Fibroblast of lung (primary cell): ENCODE measurements at regions not wholly inside any gene's neighbourhood (a gene's known extent, or its start where the extent isn't known, plus 50 kb on each side); places are given as distances from the start of the nearest gene placed in this dataset.

Source experiments
- DNase-seq, 2 donors: peaks; one replicate each; pipeline versions ENCODE4 v3.0.0 to v3.0.0-alpha.2; 2010; ENCODE audit warnings: low read depth in 2 of 2
- H2AFZ ChIP-seq: 2 replicates; pipeline ENCODE4 v1.5.1; 2012; ENCODE audit warnings: low read length, control low read depth, inconsistent platforms
- H3K27ac ChIP-seq: 2 replicates; pipeline ENCODE4 v1.5.1; 2011; ENCODE audit warnings: low read length, control low read depth; ENCODE audit not compliant: insufficient read depth
- H3K27me3 ChIP-seq: 2 replicates; pipeline ENCODE4 v1.5.1; 2011; ENCODE audit warnings: mild to moderate bottlenecking, low read length; ENCODE audit not compliant: control insufficient read depth, insufficient read depth
- H3K36me3 ChIP-seq: 2 replicates; pipeline ENCODE4 v1.5.1; 2011; ENCODE audit warnings: low read length; ENCODE audit not compliant: control insufficient read depth, insufficient read depth
- H3K4me1 ChIP-seq: 2 replicates; pipeline ENCODE4 v1.5.1; 2011; ENCODE audit warnings: low read length; ENCODE audit not compliant: control insufficient read depth, insufficient read depth; ENCODE audit errors: extremely low read depth
- H3K4me2 ChIP-seq: 2 replicates; pipeline ENCODE4 v1.5.1; 2011; ENCODE audit warnings: low read length, control low read depth; ENCODE audit not compliant: insufficient read depth; ENCODE audit errors: extremely low read depth
- H3K4me3 ChIP-seq, 4 experiments: fragments of 200-600 bp in 1 of 4; sonication (generic) in 1 of 4; replicated peaks in 1 of 4; 2 replicates each; pipeline ENCODE4 v1.5.1; 2011 to 2016; ENCODE audit warnings: low read length in 4 of 4, low read depth in 3 of 4, mild to moderate bottlenecking in 3 of 4, control low read depth in 2 of 4, inconsistent platforms in 1 of 4, mixed read lengths in 1 of 4; ENCODE audit not compliant: insufficient read depth in 1 of 4; ENCODE audit errors: control extremely low read depth in 1 of 4
- H3K79me2 ChIP-seq: 2 replicates; pipeline ENCODE4 v1.5.1; 2012; ENCODE audit warnings: mild to moderate bottlenecking, low read length, inconsistent platforms; ENCODE audit not compliant: control insufficient read depth, insufficient read depth
- H3K9ac ChIP-seq: 2 replicates; pipeline ENCODE4 v1.5.1; 2011; ENCODE audit warnings: mild to moderate bottlenecking, low read length, control low read depth; ENCODE audit not compliant: insufficient read depth
- H3K9me3 ChIP-seq: 2 replicates; pipeline ENCODE4 v1.5.1; 2012; ENCODE audit warnings: low read depth, low read length; ENCODE audit not compliant: control insufficient read depth, insufficient read depth
- H4K20me1 ChIP-seq: 2 replicates; pipeline ENCODE4 v1.5.1; 2011; ENCODE audit warnings: low read length; ENCODE audit not compliant: control insufficient read depth, insufficient read depth; ENCODE audit errors: extremely low read depth
- EZH2 ChIP-seq: IDR thresholded peaks from 2 replicates; pipeline ENCODE4 v1.5.1; 2012; ENCODE audit warnings: low read length, control low read depth, mild to moderate bottlenecking; ENCODE audit errors: missing control alignments
- TF ChIP-seq, protein P1 (sequence below), 2 donors: IDR thresholded peaks in 1 of 2; conservative IDR thresholded peaks in 1 of 2; 1 replicate in 1 of 2; 2 replicates in 1 of 2; pipeline ENCODE4 v1.5.1; 2011 to 2012; ENCODE audit warnings: low read length in 2 of 2, control low read depth in 1 of 2, inconsistent platforms in 1 of 2, low read depth in 1 of 2, mild to moderate bottlenecking in 1 of 2

DNA sequence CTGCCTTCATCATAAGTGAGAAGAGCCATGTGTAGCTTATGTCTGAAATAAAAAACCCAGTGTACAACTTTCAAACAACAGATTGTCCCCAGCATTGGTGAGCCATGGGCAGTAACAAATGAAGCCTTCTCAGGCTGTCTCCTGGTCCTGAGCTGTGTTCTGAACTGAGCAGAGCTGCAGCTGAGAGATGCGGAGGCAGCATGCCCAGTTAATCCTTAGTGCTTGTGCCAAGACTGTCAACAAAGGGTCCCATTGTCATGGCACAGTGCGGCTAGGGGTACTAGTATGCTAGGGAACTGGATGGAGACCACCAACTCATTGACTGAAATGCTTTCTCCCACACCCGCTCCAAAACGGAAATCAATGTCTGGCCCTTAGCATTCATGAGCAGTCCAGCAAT is 154.3 kb downstream of the RMST start:
- H3K4me3 ChIP-seq: no peak overlapping the region
- no peaks in the 10 kb centered on the region for H3K9me3 ChIP-seq
- H3K4me1 ChIP-seq: no peaks in the 10 kb centered on the region
- no peaks in the 10 kb centered on the region for H3K27me3 ChIP-seq
- no peak overlapping the region for H3K27ac ChIP-seq
- H4K20me1 ChIP-seq: no peaks in the 10 kb centered on the region
- no peak overlapping the region for H2AFZ ChIP-seq
- no peak for DNase-seq
- H3K79me2 ChIP-seq: no peaks in the 10 kb centered on the region
- no peak overlapping the region for H3K9ac ChIP-seq
- H3K4me2 ChIP-seq: no peak overlapping the region
- no peaks in the 10 kb centered on the region for H3K36me3 ChIP-seq
- no peak for TF ChIP-seq EZH2
- TF ChIP-seq, protein P1, sequence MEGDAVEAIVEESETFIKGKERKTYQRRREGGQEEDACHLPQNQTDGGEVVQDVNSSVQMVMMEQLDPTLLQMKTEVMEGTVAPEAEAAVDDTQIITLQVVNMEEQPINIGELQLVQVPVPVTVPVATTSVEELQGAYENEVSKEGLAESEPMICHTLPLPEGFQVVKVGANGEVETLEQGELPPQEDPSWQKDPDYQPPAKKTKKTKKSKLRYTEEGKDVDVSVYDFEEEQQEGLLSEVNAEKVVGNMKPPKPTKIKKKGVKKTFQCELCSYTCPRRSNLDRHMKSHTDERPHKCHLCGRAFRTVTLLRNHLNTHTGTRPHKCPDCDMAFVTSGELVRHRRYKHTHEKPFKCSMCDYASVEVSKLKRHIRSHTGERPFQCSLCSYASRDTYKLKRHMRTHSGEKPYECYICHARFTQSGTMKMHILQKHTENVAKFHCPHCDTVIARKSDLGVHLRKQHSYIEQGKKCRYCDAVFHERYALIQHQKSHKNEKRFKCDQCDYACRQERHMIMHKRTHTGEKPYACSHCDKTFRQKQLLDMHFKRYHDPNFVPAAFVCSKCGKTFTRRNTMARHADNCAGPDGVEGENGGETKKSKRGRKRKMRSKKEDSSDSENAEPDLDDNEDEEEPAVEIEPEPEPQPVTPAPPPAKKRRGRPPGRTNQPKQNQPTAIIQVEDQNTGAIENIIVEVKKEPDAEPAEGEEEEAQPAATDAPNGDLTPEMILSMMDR (conservative IDR thresholded peaks at IDR 0.05 in 1 of 2, IDR thresholded peaks at IDR 0.05 in 1 of 2; ENCODE audit: low read depth in 1 of 2, low read length in 2 of 2): no peak

DNA sequence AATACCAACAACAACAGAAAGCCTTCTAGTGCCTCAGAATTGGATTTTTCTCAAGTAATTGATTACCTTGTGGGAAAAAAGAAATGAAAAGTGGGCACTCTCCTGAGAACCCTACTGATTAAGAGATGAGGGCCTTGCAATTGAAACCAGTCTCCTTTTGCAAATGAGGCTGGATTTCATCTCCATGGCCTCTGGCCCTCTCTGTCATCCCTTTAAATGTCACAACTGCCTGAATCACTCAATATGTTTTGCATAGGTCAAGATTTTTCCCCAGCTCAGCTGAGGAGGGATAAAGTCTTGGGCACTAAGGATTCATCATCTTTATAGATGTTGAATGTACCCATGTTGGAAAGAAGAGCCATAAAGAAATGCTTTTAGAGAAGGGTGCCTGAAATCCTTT is 166.4 kb downstream of the RMST start:
- no peaks in the 10 kb centered on the region for H3K36me3 ChIP-seq
- no peak overlapping the region for H3K27ac ChIP-seq
- no peak overlapping the region for H3K4me3 ChIP-seq
- no peak for DNase-seq
- H3K4me1 ChIP-seq: no peaks in the 10 kb centered on the region
- H3K9me3 ChIP-seq: no peaks in the 10 kb centered on the region
- no peaks in the 10 kb centered on the region for H4K20me1 ChIP-seq
- TF ChIP-seq, protein P1 (conservative IDR thresholded peaks at IDR 0.05 in 1 of 2, IDR thresholded peaks at IDR 0.05 in 1 of 2; ENCODE audit: low read depth in 1 of 2, low read length in 2 of 2): no peak
- TF ChIP-seq EZH2: no peak
- H3K79me2 ChIP-seq: no peaks in the 10 kb centered on the region
- no peak overlapping the region for H3K4me2 ChIP-seq
- no peaks in the 10 kb centered on the region for H3K27me3 ChIP-seq
- H3K9ac ChIP-seq: no peak overlapping the region
- H2AFZ ChIP-seq: no peak overlapping the region

DNA sequence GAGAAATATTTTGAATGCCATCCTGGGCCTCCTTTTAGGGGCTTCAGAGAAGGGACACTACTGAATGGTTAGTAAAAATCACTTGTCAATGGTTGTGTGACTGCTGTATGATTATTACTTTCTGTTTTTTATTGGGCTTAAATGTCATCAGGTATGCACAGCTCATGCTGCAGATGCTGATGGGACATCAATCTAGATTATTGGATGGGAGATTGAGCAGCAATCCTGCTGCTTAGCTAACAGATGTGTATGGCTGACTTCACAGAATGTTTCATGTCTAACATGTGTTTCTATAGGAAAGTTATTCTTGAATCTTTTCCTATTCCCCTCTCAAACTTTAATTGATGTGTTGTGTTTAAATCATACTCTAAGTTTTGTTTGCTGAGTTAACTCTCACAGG is 166.8 kb downstream of the RMST start:
- TF ChIP-seq, protein P1 (conservative IDR thresholded peaks at IDR 0.05 in 1 of 2, IDR thresholded peaks at IDR 0.05 in 1 of 2; ENCODE audit: low read depth in 1 of 2, low read length in 2 of 2): no peak
- TF ChIP-seq EZH2: no peak
- no peak for DNase-seq
- Histone ChIP-seq H3K9ac (no peak overlapping the region), H3K36me3 (no peaks in the 10 kb centered on the region), H4K20me1 (no peaks in the 10 kb centered on the region), H3K9me3 (no peaks in the 10 kb centered on the region), H3K27ac (no peak overlapping the region), H3K27me3 (no peaks in the 10 kb centered on the region), H3K4me2 (no peak overlapping the region), H2AFZ (no peak overlapping the region), H3K4me1 (no peaks in the 10 kb centered on the region), H3K79me2 (no peaks in the 10 kb centered on the region), H3K4me3 (no peak overlapping the region)
